ENCODE measurements at regions not wholly inside any gene's neighbourhood (a gene's known extent, or its start where the extent isn't known, plus 50 kb on each side); places are given as distances from the start of the nearest gene placed in this dataset.

GRCh38 chr15:88398011-88398410, 69.2 kb downstream of the MRPL46 start:
- H3K9ac ChIP-seq = no peak overlapping the region
- no peak overlapping the region for H3K4me3 ChIP-seq
- no peaks in the 10 kb centered on the region for H3K9me3 ChIP-seq (ENCODE audit: low read depth)
- no peak for DNase-seq (ENCODE audit: low spot score)
- no peak overlapping the region for H2AFZ ChIP-seq (replicated peaks)
- H3K36me3 Mint-ChIP-seq = no peaks in the 10 kb centered on the region
- no peaks in the 10 kb centered on the region for H4K20me1 ChIP-seq (ENCODE audit: low read depth)
- peaks cover 39% of the 10 kb centered on the region for H3K27me3 Mint-ChIP-seq (ENCODE audit: insufficient read depth, low read depth)
- no peak overlapping the region for H3K27ac Mint-ChIP-seq
- H3K4me2 ChIP-seq = no peak overlapping the region
- no peaks in the 10 kb centered on the region for H3K79me2 ChIP-seq (ENCODE audit: low read depth)
- H3K36me3 ChIP-seq = no peaks in the 10 kb centered on the region
- TF ChIP-seq CTCF (IDR thresholded peaks at IDR 0.05) (no peak), EZH2phosphoT487 (IDR thresholded peaks at IDR 0.05) (no peak), EZH2 (IDR thresholded peaks at IDR 0.05) (no peak)
- peaks cover 16% of the 10 kb centered on the region for H3K4me1 Mint-ChIP-seq
- peaks cover 17% of the 10 kb centered on the region for H3F3A ChIP-seq (ENCODE audit: low read depth)
- H3K4me1 ChIP-seq = peaks cover 29% of the 10 kb centered on the region
- peaks cover 5% of the 10 kb centered on the region for H3K9me3 Mint-ChIP-seq
- no peak overlapping the region for H3K27ac ChIP-seq
- no peak overlapping the region for H3K4me3 Mint-ChIP-seq
- H3K27me3 ChIP-seq = no peaks in the 10 kb centered on the region

- no peak overlapping the region for H3K27ac ChIP-seq
- no peak overlapping the region for H3K4me3 ChIP-seq
- H3K4me3 Mint-ChIP-seq = no peak overlapping the region
Observed at GRCh38 chr15:88397506-88397905, 69.7 kb downstream of the MRPL46 start.

GRCh38 chr15:88395872-88396781, 71.1 kb downstream of the MRPL46 start:
- peaks cover 5% of the 10 kb centered on the region for H3K9me3 Mint-ChIP-seq
- Histone ChIP-seq H3K27ac (peak overlapping the region; percentile 51), H3K4me2 (peak overlapping the region; percentile 52), H2AFZ (replicated peaks) (no peak overlapping the region), H4K20me1 (ENCODE audit: low read depth) (no peaks in the 10 kb centered on the region), H3K36me3 (no peaks in the 10 kb centered on the region), H3K79me2 (ENCODE audit: low read depth) (no peaks in the 10 kb centered on the region), H3K9ac (no peak overlapping the region), H3K9me3 (ENCODE audit: low read depth) (no peaks in the 10 kb centered on the region), H3K27me3 (no peaks in the 10 kb centered on the region), H3K4me3 (no peak overlapping the region), H3F3A (ENCODE audit: low read depth) (peaks cover 8% of the 10 kb centered on the region), H3K4me1 (peaks cover 11% of the 10 kb centered on the region)
- no peak for TF ChIP-seq CTCF (IDR thresholded peaks at IDR 0.05)
- TF ChIP-seq EZH2phosphoT487 (IDR thresholded peaks at IDR 0.05) = no peak
- no peak for TF ChIP-seq EZH2 (IDR thresholded peaks at IDR 0.05)
- peaks cover 9% of the 10 kb centered on the region for H3K4me1 Mint-ChIP-seq
- DNase-seq (ENCODE audit: low spot score) = peak; percentile 45
- H3K4me3 Mint-ChIP-seq = peak overlapping the region; percentile 39
- H3K27me3 Mint-ChIP-seq (ENCODE audit: insufficient read depth, low read depth) = peaks cover 40% of the 10 kb centered on the region
- peak overlapping the region; percentile 66 for H3K27ac Mint-ChIP-seq
- no peaks in the 10 kb centered on the region for H3K36me3 Mint-ChIP-seq

More at GRCh38 chr15:88397506-88397905, 69.7 kb downstream of the MRPL46 start:
- peaks cover 16% of the 10 kb centered on the region for H3K4me1 Mint-ChIP-seq
- Histone ChIP-seq H3K9me3 (ENCODE audit: low read depth) (no peaks in the 10 kb centered on the region), H3K9ac (no peak overlapping the region), H3K36me3 (no peaks in the 10 kb centered on the region), H3F3A (ENCODE audit: low read depth) (peaks cover 13% of the 10 kb centered on the region), H3K27me3 (no peaks in the 10 kb centered on the region), H3K4me2 (no peak overlapping the region), H2AFZ (replicated peaks) (no peak overlapping the region), H4K20me1 (ENCODE audit: low read depth) (no peaks in the 10 kb centered on the region), H3K4me1 (peaks cover 24% of the 10 kb centered on the region), H3K79me2 (ENCODE audit: low read depth) (no peaks in the 10 kb centered on the region)
- H3K36me3 Mint-ChIP-seq = no peaks in the 10 kb centered on the region
- peaks cover 5% of the 10 kb centered on the region for H3K9me3 Mint-ChIP-seq
- no peak overlapping the region for H3K27ac Mint-ChIP-seq
- peaks cover 39% of the 10 kb centered on the region for H3K27me3 Mint-ChIP-seq (ENCODE audit: insufficient read depth, low read depth)
- no peak for TF ChIP-seq EZH2 (IDR thresholded peaks at IDR 0.05)
- no peak for TF ChIP-seq EZH2phosphoT487 (IDR thresholded peaks at IDR 0.05)
- no peak for TF ChIP-seq CTCF (IDR thresholded peaks at IDR 0.05)
- no peak for DNase-seq (ENCODE audit: low spot score)
